ENCODE measurements at regions not wholly inside any gene's neighbourhood (a gene's known extent, or its start where the extent isn't known, plus 50 kb on each side); places are given as distances from the start of the nearest gene placed in this dataset.

- no peak for TF ChIP-seq CTCF (IDR thresholded peaks at IDR 0.05 in 8 of 11, conservative IDR thresholded peaks at IDR 0.05 in 3 of 11)
- no peak for TF ChIP-seq POLR2AphosphoS5 (IDR thresholded peaks at IDR 0.05)
Measured at GRCh38 chr5:92248518-92248917, 865.4 kb upstream of the ARRDC3 start.

Measured in spleen (tissue), 7 donors.